Mesenchymal stem cell (in vitro differentiated cells and primary cell): ENCODE measurements at regions not wholly inside any gene's neighbourhood (a gene's known extent, or its start where the extent isn't known, plus 50 kb on each side); places are given as distances from the start of the nearest gene placed in this dataset.

Source experiments
- DNase-seq: peaks from one replicate; pipeline ENCODE4 v3.0.0-alpha.2; 2013
- H2AFZ ChIP-seq: one replicate; pipeline ENCODE4 v1.6.1; 2013; ENCODE audit warnings: low read depth, mild to moderate bottlenecking, control low read depth, inconsistent platforms, low read length, moderate library complexity
- H2AK5ac ChIP-seq: 2 replicates; pipeline ENCODE4 v1.6.1; 2013; ENCODE audit warnings: low read length, moderate library complexity, mild to moderate bottlenecking, inconsistent platforms; ENCODE audit not compliant: severe bottlenecking
- H2BK120ac ChIP-seq: one replicate; pipeline ENCODE4 v1.6.1; 2013; ENCODE audit warnings: low read depth, mild to moderate bottlenecking, inconsistent platforms, low read length, moderate library complexity
- H2BK12ac ChIP-seq, 2 experiments: one replicate each; pipeline ENCODE4 v1.6.1; 2013; ENCODE audit warnings: inconsistent platforms in 2 of 2, low read length in 2 of 2, mild to moderate bottlenecking in 2 of 2, moderate library complexity in 2 of 2, control low read depth in 1 of 2
- H2BK15ac ChIP-seq: one replicate; pipeline ENCODE4 v1.6.1; 2013; ENCODE audit warnings: mild to moderate bottlenecking, low read depth, inconsistent platforms; ENCODE audit not compliant: poor library complexity, severe bottlenecking
- H2BK5ac ChIP-seq: 2 replicates; pipeline ENCODE4 v1.6.1; 2013; ENCODE audit warnings: low read depth, mild to moderate bottlenecking, low read length, control low read depth, inconsistent platforms; ENCODE audit not compliant: poor library complexity, severe bottlenecking
- H3K14ac ChIP-seq, 2 experiments: one replicate each; pipeline ENCODE4 v1.6.1; 2013; ENCODE audit warnings: inconsistent platforms in 2 of 2, low read length in 2 of 2, control low read depth in 1 of 2, mild to moderate bottlenecking in 1 of 2, moderate library complexity in 1 of 2
- H3K18ac ChIP-seq, 2 experiments: one replicate each; pipeline ENCODE4 v1.6.1; 2013; ENCODE audit warnings: inconsistent platforms in 2 of 2, low read length in 2 of 2, control low read depth in 1 of 2, low read depth in 1 of 2, mild to moderate bottlenecking in 1 of 2
- H3K23ac ChIP-seq, 2 experiments: one replicate each; pipeline ENCODE4 v1.6.1; 2013; ENCODE audit warnings: inconsistent platforms in 2 of 2, low read length in 2 of 2, mild to moderate bottlenecking in 2 of 2, moderate library complexity in 2 of 2, control low read depth in 1 of 2
- H3K27ac ChIP-seq: 2 replicates; pipeline ENCODE4 v1.5.1; 2013; ENCODE audit warnings: mild to moderate bottlenecking, moderate library complexity, low read length, control low read depth, inconsistent platforms; ENCODE audit not compliant: poor library complexity, severe bottlenecking
- H3K27me3 ChIP-seq, 2 experiments: 2 replicates each; pipeline versions ENCODE4 v1.6.1 to v1.7.0; 2013; ENCODE audit warnings: low read length in 2 of 2, mild to moderate bottlenecking in 2 of 2, moderate library complexity in 2 of 2, control low read depth in 1 of 2, inconsistent platforms in 1 of 2; ENCODE audit not compliant: control insufficient read depth in 1 of 2, insufficient read depth in 1 of 2
- H3K36me3 ChIP-seq, 2 experiments: 2 replicates each; pipeline versions ENCODE4 v1.6.1 to v1.7.0; 2013; ENCODE audit warnings: low read length in 2 of 2, control low read depth in 1 of 2, inconsistent platforms in 1 of 2, low read depth in 1 of 2, mild to moderate bottlenecking in 1 of 2; ENCODE audit not compliant: insufficient read depth in 2 of 2, control insufficient read depth in 1 of 2
- H3K4ac ChIP-seq, 2 experiments: one replicate each; pipeline ENCODE4 v1.6.1; 2013; ENCODE audit warnings: inconsistent platforms in 2 of 2, low read length in 2 of 2, mild to moderate bottlenecking in 2 of 2, moderate library complexity in 2 of 2, control low read depth in 1 of 2, low read depth in 1 of 2
- H3K4me1 ChIP-seq: 2 replicates; pipeline ENCODE4 v1.6.1; 2013; ENCODE audit warnings: low read depth, low read length, control low read depth; ENCODE audit not compliant: control insufficient read depth, insufficient read depth
- H3K4me2 ChIP-seq: 2 replicates; pipeline ENCODE4 v1.6.1; 2013; ENCODE audit warnings: low read length, mild to moderate bottlenecking, inconsistent platforms; ENCODE audit not compliant: poor library complexity, severe bottlenecking
- H3K4me3 ChIP-seq, 2 experiments: 2 replicates each; pipeline versions ENCODE4 v1.5.1 to v1.7.0; 2013; ENCODE audit warnings: low read length in 2 of 2, mild to moderate bottlenecking in 2 of 2, control low read depth in 1 of 2, low read depth in 1 of 2; ENCODE audit not compliant: insufficient read depth in 1 of 2
- H3K79me1 ChIP-seq: replicated peaks from 2 replicates; pipeline ENCODE4 v1.6.1; 2013; ENCODE audit warnings: mild to moderate bottlenecking, control low read depth, low read length, inconsistent platforms; ENCODE audit not compliant: poor library complexity, severe bottlenecking
- H3K9ac ChIP-seq: 2 replicates; pipeline ENCODE4 v1.7.0; 2013; ENCODE audit warnings: mild to moderate bottlenecking, low read length, moderate library complexity
- H3K9me3 ChIP-seq: 2 replicates; pipeline ENCODE4 v1.7.0; 2013; ENCODE audit warnings: mild to moderate bottlenecking, low read length; ENCODE audit not compliant: control insufficient read depth
- H4K8ac ChIP-seq: one replicate; pipeline ENCODE4 v1.6.1; 2013; ENCODE audit warnings: inconsistent platforms, mild to moderate bottlenecking, low read length, moderate library complexity
- H4K91ac ChIP-seq: one replicate; pipeline ENCODE4 v1.6.1; 2013; ENCODE audit warnings: mild to moderate bottlenecking, low read length, inconsistent platforms
- WGBS: methylation state at CpG from one replicate; pipeline ENCODE4 v1.1.7; 2013; ENCODE audit warnings: mixed read lengths; 5-methylcytosine and 5-hydroxymethylcytosine counted together

GRCh38 chr1:114218361-114219171, 64.9 kb upstream of the SYT6 start:
- H3K27me3 ChIP-seq = peaks cover 9 to 21% of the 10 kb centered on the region in 2 experiments

DNA sequence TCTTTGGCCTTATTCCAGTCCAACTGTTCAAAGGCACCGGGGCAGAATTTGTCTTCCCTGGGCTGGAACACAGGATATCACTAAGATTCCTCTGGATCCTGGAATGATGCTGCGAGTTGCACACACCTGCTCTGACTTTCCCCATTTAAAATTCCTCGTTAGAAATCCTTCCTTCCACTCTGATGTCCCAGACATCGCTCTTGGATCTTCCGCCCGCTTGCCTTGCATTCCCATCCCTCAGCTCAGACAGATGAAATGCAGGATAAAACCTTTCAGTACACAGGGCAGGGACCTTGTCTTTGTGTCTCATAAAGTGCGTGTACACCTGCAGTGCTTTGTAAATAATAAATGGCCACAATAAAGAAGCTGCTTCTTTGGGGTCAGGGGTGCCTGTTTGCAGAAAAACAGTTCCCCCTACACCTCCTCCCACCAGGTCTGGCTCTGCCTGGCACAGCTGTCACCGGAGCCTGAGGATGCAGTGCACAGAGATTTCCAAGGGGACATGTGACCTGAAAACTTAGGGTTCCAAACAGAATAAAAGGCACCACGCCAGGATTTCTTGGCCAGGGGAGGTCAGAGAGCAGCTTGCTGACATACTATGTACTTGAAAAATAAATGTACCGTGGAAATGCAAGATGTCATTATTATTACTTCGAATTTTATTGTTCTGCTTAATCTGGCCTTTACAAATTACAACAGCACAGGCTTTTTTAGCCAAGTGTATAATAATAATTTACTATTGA, 62.9 kb upstream of the SYT6 start:
- WGBS = 73% methylated on average over 9 of the region's 11 CpGs
- Histone ChIP-seq H2AK5ac (no peak overlapping the region), H3K18ac (no peak overlapping the region), H3K27ac (no peak overlapping the region), H2BK12ac (no peak overlapping the region), H3K9ac (no peak overlapping the region), H3K9me3 (no peaks in the 10 kb centered on the region), H2BK5ac (no peak overlapping the region), H4K91ac (no peak overlapping the region), H3K23ac (no peak overlapping the region), H3K4ac (no peak overlapping the region), H2BK120ac (no peak overlapping the region), H3K27me3 (peaks cover 24 to 38% of the 10 kb centered on the region in 2 experiments), H3K4me2 (no peak overlapping the region), H2BK15ac (no peak overlapping the region), H2AFZ (no peak overlapping the region), H3K4me3 (no peak overlapping the region), H3K79me1 (no peaks in the 10 kb centered on the region), H3K36me3 (no peaks in the 10 kb centered on the region), H4K8ac (no peak overlapping the region), H3K4me1 (no peaks in the 10 kb centered on the region), H3K14ac (no peak overlapping the region)
- DNase-seq = no peak

More at GRCh38 chr1:114218361-114219171, 64.9 kb upstream of the SYT6 start:
- Histone ChIP-seq H2AK5ac (no peak overlapping the region), H3K23ac (no peak overlapping the region), H2AFZ (no peak overlapping the region), H3K9me3 (no peaks in the 10 kb centered on the region), H3K36me3 (no peaks in the 10 kb centered on the region), H3K27ac (no peak overlapping the region), H3K4me3 (peak overlapping the region in 1 of 2 experiments; percentile 60), H3K18ac (no peak overlapping the region), H4K91ac (no peak overlapping the region), H4K8ac (no peak overlapping the region), H3K14ac (peak overlapping the region in 1 of 2 experiments; percentile 5), H3K9ac (peak overlapping the region; percentile 74), H3K4ac (no peak overlapping the region), H3K4me2 (no peak overlapping the region), H2BK5ac (no peak overlapping the region), H3K79me1 (no peaks in the 10 kb centered on the region), H2BK12ac (no peak overlapping the region), H2BK120ac (no peak overlapping the region), H2BK15ac (no peak overlapping the region), H3K4me1 (no peaks in the 10 kb centered on the region)
- 77% methylated on average over 10 of the region's 10 CpGs for WGBS
- peak; percentile 4 for DNase-seq

DNA sequence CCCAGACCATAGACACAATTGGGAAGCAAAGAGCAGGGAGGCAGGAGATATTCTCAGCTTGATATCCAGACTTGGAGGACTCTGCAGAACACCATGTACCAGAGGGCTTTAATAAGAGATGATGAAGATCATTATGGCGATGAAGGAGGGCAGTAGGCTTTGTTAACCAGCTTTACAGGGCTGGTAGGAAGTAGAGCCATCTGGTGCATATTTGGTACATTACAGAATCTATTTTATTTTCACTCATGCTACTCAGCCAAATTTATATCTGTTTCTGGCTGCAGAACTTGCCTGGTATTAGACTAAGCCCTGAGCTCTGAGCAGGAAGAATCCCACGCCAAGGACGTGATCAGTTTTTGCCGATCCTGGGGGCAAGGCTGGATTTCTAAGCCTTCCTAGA, 61.8 kb upstream of the SYT6 start:
- no peaks in the 10 kb centered on the region for H3K9me3 ChIP-seq
- no peak overlapping the region for H3K27ac ChIP-seq
- H2AK5ac ChIP-seq = no peak overlapping the region
- no peak overlapping the region for H3K23ac ChIP-seq
- H3K79me1 ChIP-seq = no peaks in the 10 kb centered on the region
- no peak overlapping the region for H2BK5ac ChIP-seq
- H3K27me3 ChIP-seq = peaks cover 36 to 46% of the 10 kb centered on the region in 2 experiments
- H4K91ac ChIP-seq = no peak overlapping the region
- no peak overlapping the region for H3K18ac ChIP-seq
- H3K9ac ChIP-seq = no peak overlapping the region
- DNase-seq = no peak
- no peak overlapping the region for H3K14ac ChIP-seq
- 94% methylated on average over 4 of the region's 4 CpGs for WGBS
- H2BK15ac ChIP-seq = no peak overlapping the region
- H3K4me3 ChIP-seq = no peak overlapping the region
- no peak overlapping the region for H3K4ac ChIP-seq
- H2BK12ac ChIP-seq = no peak overlapping the region
- H3K4me1 ChIP-seq = no peaks in the 10 kb centered on the region
- H2AFZ ChIP-seq = no peak overlapping the region
- H3K36me3 ChIP-seq = no peaks in the 10 kb centered on the region
- H3K4me2 ChIP-seq = no peak overlapping the region
- H4K8ac ChIP-seq = no peak overlapping the region
- H2BK120ac ChIP-seq = no peak overlapping the region

- no peak overlapping the region for H2AFZ ChIP-seq
- no peak overlapping the region for H2BK5ac ChIP-seq
- no peak overlapping the region for H3K23ac ChIP-seq
- H2AK5ac ChIP-seq = no peak overlapping the region
- no peaks in the 10 kb centered on the region for H3K79me1 ChIP-seq
- no CpG with 5 or more reads among the region's 1 CpG for WGBS
- H3K18ac ChIP-seq = no peak overlapping the region
- H2BK120ac ChIP-seq = no peak overlapping the region
- no peak overlapping the region for H3K14ac ChIP-seq
- H3K4me2 ChIP-seq = no peak overlapping the region
- H3K27me3 ChIP-seq = peaks cover 50 to 58% of the 10 kb centered on the region in 2 experiments
- no peak overlapping the region for H4K91ac ChIP-seq
- H4K8ac ChIP-seq = no peak overlapping the region
- H3K9me3 ChIP-seq = no peaks in the 10 kb centered on the region
- H3K27ac ChIP-seq = no peak overlapping the region
- no peaks in the 10 kb centered on the region for H3K36me3 ChIP-seq
- H2BK12ac ChIP-seq = no peak overlapping the region
- H3K4me1 ChIP-seq = no peaks in the 10 kb centered on the region
- H3K4ac ChIP-seq = no peak overlapping the region
- no peak for DNase-seq
- H3K4me3 ChIP-seq = no peak overlapping the region
- no peak overlapping the region for H2BK15ac ChIP-seq
- H3K9ac ChIP-seq = no peak overlapping the region
Observed at GRCh38 chr1:114214016-114214415, 60.3 kb upstream of the SYT6 start.
